GM06990 (cell line): ENCODE measurements at regions not wholly inside any gene's neighbourhood (a gene's known extent, or its start where the extent isn't known, plus 50 kb on each side); places are given as distances from the start of the nearest gene placed in this dataset.

Experiments
- DNase-seq: peaks from one replicate; pipeline ENCODE4 v3.0.0-alpha.2; 2011; ENCODE audit not compliant: insufficient read length; ENCODE audit errors: extremely low read depth
- H3K27me3 ChIP-seq: replicated peaks from 2 replicates; pipeline ENCODE4 v1.6.0; 2011; ENCODE audit warnings: low read length; ENCODE audit not compliant: control insufficient read depth, insufficient read depth
- H3K36me3 ChIP-seq: 2 replicates; pipeline ENCODE4 v1.5.1; 2011; ENCODE audit warnings: low read length; ENCODE audit not compliant: control insufficient read depth, insufficient read depth
- H3K4me3 ChIP-seq: replicated peaks from 2 replicates; pipeline ENCODE4 v1.5.1; 2011; ENCODE audit warnings: low read depth, mild to moderate bottlenecking, control low read depth, low read length
- TF ChIP-seq, protein P1 (sequence below): IDR thresholded peaks from 2 replicates; pipeline ENCODE4 v1.5.1; 2011; ENCODE audit warnings: low read length, control low read depth, mild to moderate bottlenecking, inconsistent platforms; ENCODE audit not compliant: insufficient read depth, poor library complexity, severe bottlenecking

DNA sequence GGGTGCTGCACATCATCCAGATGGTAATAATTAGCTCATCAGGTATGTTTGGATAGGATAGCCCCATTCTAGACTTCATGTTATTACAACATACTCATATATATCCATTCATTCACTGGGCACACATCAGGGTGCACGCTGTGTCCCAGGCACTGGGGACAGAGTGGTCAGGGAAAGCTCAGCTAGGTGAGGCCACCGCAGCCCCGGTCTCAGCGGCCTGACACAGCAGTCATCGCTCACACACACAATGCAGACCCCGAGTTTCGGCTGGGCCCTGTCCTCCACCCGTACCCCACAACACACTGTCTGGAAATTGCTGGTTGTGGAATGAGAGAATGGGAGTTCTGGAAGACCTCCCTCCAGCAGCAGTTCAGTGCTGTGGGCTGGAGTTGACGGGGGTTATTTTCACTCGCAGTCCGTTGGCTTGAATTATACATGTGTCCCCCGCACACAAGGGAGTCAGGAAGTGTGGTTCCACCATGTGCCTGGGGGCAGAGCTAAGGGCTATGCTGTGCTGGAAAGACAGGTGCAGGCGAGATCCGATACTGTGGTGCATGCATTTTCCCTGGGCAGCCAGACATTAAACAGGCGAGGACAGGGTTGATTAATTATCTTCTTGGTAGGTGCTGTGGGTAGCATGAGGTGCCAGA lies 257.6 kb downstream of the TEX29 start:
- no peak for DNase-seq
- H3K27me3 ChIP-seq = no peaks in the 10 kb centered on the region
- H3K4me3 ChIP-seq = no peak overlapping the region
- TF ChIP-seq, protein P1, sequence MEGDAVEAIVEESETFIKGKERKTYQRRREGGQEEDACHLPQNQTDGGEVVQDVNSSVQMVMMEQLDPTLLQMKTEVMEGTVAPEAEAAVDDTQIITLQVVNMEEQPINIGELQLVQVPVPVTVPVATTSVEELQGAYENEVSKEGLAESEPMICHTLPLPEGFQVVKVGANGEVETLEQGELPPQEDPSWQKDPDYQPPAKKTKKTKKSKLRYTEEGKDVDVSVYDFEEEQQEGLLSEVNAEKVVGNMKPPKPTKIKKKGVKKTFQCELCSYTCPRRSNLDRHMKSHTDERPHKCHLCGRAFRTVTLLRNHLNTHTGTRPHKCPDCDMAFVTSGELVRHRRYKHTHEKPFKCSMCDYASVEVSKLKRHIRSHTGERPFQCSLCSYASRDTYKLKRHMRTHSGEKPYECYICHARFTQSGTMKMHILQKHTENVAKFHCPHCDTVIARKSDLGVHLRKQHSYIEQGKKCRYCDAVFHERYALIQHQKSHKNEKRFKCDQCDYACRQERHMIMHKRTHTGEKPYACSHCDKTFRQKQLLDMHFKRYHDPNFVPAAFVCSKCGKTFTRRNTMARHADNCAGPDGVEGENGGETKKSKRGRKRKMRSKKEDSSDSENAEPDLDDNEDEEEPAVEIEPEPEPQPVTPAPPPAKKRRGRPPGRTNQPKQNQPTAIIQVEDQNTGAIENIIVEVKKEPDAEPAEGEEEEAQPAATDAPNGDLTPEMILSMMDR = no peak
- H3K36me3 ChIP-seq = no peaks in the 10 kb centered on the region

DNA sequence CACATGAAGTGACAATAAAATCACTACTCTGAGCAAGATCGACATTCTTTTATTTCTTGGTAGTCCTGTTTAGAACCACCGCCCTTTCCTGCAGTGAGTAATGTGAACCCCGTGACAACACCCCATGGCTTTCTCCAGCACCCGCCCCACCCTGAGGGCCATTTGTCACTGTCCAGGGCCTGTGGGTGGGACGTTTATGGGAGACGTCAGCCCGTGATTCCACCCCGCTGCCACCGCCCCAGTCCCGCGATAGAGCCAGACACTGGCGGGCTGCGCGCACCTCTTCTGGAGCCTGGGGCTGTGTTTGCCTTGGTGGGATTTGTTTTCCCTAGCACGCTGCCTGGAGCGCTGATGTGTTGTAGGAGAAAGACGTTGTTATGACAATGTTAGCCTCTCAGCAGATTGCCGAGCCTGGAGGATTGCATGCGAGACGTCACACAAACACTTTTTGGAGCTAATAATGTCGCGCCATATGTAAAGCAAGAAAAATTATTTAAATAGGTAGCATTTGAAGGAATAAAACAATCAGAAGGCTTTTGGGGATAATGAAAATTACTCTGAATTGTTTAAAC lies 263.7 kb downstream of the TEX29 start:
- TF ChIP-seq, protein P1 = no peak
- Histone ChIP-seq H3K27me3 (no peaks in the 10 kb centered on the region), H3K4me3 (no peak overlapping the region), H3K36me3 (no peaks in the 10 kb centered on the region)
- no peak for DNase-seq

DNA sequence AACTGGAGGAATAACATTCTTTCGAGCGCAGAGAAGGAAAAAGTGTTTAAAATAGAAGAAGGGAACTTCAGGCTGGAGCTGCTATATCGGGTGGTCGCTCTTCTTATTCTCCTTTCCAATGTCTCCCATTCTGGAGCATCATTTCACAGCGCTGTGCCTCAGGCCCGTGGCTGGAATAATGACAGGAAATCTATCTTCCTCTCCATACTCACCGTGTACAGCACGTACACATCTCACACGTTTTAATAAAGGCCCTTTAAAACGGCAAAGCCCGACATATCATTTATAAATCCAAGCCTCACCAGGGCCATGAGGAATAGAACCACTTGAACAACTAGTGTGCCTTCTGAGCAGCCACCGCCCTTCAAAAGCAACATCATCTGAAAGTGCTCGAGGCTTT lies 264.4 kb downstream of the TEX29 start:
- no peaks in the 10 kb centered on the region for H3K36me3 ChIP-seq
- DNase-seq = no peak
- no peaks in the 10 kb centered on the region for H3K27me3 ChIP-seq
- H3K4me3 ChIP-seq = no peak overlapping the region
- TF ChIP-seq, protein P1 = no peak

DNA sequence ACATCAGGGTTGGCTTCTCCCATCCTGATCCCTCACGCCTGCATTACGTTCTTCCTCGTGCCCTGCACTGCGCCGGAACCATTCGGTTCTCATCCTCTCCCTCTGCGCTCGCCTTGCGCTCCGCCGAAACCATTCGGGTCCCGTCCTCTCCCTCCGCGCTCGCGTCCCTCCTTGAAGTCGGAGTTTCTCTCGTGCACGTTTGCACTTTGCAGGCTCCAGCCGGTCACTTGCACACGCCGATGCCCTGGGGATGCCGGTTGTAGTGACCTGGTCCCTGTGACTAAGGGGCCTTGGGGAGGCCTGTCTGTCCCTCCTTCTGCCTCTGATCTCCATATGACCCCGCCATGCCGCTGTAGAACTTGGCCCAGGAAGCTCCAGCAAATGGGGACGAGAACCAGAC lies 265.8 kb downstream of the TEX29 start:
- DNase-seq = no peak
- TF ChIP-seq, protein P1 = no peak
- Histone ChIP-seq H3K4me3 (no peak overlapping the region), H3K27me3 (no peaks in the 10 kb centered on the region), H3K36me3 (no peaks in the 10 kb centered on the region)

DNA sequence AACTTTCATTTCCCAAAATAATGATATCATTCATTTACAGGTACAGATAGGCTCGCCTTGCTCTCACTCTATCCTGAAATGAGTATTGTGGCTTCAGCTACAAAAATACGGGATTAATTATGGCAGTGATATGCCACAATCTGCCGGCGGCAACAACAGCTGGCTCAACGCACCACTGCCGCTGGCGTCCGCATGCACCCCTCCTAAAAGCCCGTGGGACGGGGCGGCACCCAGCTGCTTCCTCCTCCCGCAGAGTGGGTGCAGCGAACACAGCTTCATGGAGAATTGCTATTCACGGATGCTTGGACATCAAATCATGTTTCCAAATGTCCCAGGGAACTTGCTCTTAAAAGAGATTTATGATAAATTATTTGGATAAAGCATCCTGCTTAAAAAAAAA lies 266.8 kb downstream of the TEX29 start:
- no peaks in the 10 kb centered on the region for H3K36me3 ChIP-seq
- H3K4me3 ChIP-seq = no peak overlapping the region
- no peak for DNase-seq
- TF ChIP-seq, protein P1 = no peak
- H3K27me3 ChIP-seq = no peaks in the 10 kb centered on the region
